Osteoblast (primary cell): ENCODE measurements at regions not wholly inside any gene's neighbourhood (a gene's known extent, or its start where the extent isn't known, plus 50 kb on each side); places are given as distances from the start of the nearest gene placed in this dataset.

Experiments used
- DNase-seq: peaks from one replicate; pipeline ENCODE4 v3.0.0; 2011; ENCODE audit warnings: low spot score, mixed read lengths; ENCODE audit not compliant: insufficient read length; ENCODE audit errors: missing footprints
- H2AFZ ChIP-seq: 2 replicates; pipeline ENCODE4 v1.6.0; 2011; ENCODE audit warnings: mild to moderate bottlenecking, low read length
- H3K27ac ChIP-seq: 2 replicates; pipeline ENCODE4 v1.5.1; 2011; ENCODE audit warnings: mild to moderate bottlenecking, low read depth, low read length, moderate library complexity
- H3K27me3 ChIP-seq: 2 replicates; pipeline ENCODE4 v1.6.0; 2012; ENCODE audit warnings: mild to moderate bottlenecking, control low read depth, inconsistent platforms, low read length, moderate library complexity; ENCODE audit not compliant: insufficient read depth
- H3K36me3 ChIP-seq: 2 replicates; pipeline ENCODE4 v1.5.1; 2011; ENCODE audit warnings: mild to moderate bottlenecking, low read length, control low read depth, moderate library complexity; ENCODE audit not compliant: insufficient read depth
- H3K4me1 ChIP-seq: 2 replicates; pipeline ENCODE4 v1.5.1; 2011; ENCODE audit warnings: mild to moderate bottlenecking, low read length, control low read depth, moderate library complexity; ENCODE audit not compliant: insufficient read depth
- H3K4me2 ChIP-seq: 2 replicates; pipeline ENCODE4 v1.6.0; 2011; ENCODE audit warnings: mild to moderate bottlenecking, low read length; ENCODE audit not compliant: insufficient read depth
- H3K4me3 ChIP-seq: fragments of 200-600 bp; sonication (generic); 3 replicates; pipeline ENCODE4 v1.5.1; 2012; ENCODE audit warnings: mild to moderate bottlenecking, low read length, inconsistent platforms; ENCODE audit not compliant: insufficient read depth
- H3K79me2 ChIP-seq: 2 replicates; pipeline ENCODE4 v1.6.0; 2012; ENCODE audit warnings: mild to moderate bottlenecking, low read length, control low read depth, inconsistent platforms; ENCODE audit not compliant: insufficient read depth
- H3K9me3 ChIP-seq: 2 replicates; pipeline ENCODE4 v1.5.1; 2011; ENCODE audit warnings: low read depth, low read length, control low read depth
- H4K20me1 ChIP-seq: 2 replicates; pipeline ENCODE4 v1.6.0; 2012; ENCODE audit warnings: mild to moderate bottlenecking, low read length, control low read depth; ENCODE audit not compliant: insufficient read depth
- TF ChIP-seq, protein P1 (sequence below): IDR thresholded peaks from 2 replicates; pipeline ENCODE4 v1.5.1; 2011; ENCODE audit warnings: mild to moderate bottlenecking, low read depth, low read length, moderate library complexity; ENCODE audit errors: extremely low read depth

DNA sequence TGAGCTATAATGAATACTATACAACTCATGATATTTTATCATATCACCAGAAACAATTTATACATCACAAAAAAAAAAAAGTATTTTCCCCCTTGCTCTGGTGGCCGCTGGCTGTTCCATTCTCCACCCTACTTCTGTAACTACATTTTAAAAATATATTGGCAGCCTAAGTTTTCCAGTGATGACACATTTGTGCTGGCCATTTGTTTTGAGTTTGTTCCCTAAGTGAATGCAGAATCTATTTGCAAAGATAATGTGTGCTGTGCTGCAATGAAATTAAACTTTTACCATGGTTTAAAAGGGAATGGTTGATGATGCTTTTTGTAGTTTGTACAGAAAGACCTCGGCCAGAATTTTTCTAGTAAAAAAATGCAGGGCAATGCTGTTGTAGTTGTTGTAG is 1092.8 kb downstream of the TMTC2 start:
- Histone ChIP-seq H3K4me1 (no peaks in the 10 kb centered on the region), H3K4me3 (no peak overlapping the region), H4K20me1 (no peaks in the 10 kb centered on the region), H3K36me3 (no peaks in the 10 kb centered on the region), H2AFZ (no peak overlapping the region), H3K79me2 (no peaks in the 10 kb centered on the region), H3K9me3 (no peaks in the 10 kb centered on the region), H3K27ac (no peak overlapping the region), H3K4me2 (no peak overlapping the region), H3K27me3 (no peaks in the 10 kb centered on the region)
- TF ChIP-seq, protein P1, sequence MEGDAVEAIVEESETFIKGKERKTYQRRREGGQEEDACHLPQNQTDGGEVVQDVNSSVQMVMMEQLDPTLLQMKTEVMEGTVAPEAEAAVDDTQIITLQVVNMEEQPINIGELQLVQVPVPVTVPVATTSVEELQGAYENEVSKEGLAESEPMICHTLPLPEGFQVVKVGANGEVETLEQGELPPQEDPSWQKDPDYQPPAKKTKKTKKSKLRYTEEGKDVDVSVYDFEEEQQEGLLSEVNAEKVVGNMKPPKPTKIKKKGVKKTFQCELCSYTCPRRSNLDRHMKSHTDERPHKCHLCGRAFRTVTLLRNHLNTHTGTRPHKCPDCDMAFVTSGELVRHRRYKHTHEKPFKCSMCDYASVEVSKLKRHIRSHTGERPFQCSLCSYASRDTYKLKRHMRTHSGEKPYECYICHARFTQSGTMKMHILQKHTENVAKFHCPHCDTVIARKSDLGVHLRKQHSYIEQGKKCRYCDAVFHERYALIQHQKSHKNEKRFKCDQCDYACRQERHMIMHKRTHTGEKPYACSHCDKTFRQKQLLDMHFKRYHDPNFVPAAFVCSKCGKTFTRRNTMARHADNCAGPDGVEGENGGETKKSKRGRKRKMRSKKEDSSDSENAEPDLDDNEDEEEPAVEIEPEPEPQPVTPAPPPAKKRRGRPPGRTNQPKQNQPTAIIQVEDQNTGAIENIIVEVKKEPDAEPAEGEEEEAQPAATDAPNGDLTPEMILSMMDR, result no peak
- no peak for DNase-seq

DNA sequence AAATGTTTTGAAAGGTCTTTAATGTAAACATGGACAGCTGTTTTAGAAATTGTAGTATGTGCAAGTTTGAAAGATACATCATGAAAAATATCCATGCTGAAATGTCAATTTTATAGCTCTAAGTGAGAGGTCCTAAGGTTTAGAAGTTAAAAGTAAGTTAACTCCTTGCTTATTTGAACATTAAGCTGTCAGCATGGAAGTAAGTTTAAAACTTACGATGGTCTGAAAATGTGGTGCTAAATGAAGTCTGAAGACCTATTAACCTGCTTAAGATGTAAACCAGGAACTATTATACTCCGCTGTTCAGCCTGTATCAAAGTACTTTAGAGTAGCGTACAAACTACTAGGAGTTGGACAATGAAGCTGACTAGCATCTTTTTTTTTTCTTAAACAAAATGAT is 1082.4 kb downstream of the TMTC2 start:
- no peak overlapping the region for H3K4me2 ChIP-seq
- no peak overlapping the region for H3K4me3 ChIP-seq
- TF ChIP-seq, protein P1, result no peak
- no peak for DNase-seq
- no peaks in the 10 kb centered on the region for H3K79me2 ChIP-seq
- H2AFZ ChIP-seq, result no peak overlapping the region
- H3K36me3 ChIP-seq, result no peaks in the 10 kb centered on the region
- H3K4me1 ChIP-seq, result no peaks in the 10 kb centered on the region
- H3K27ac ChIP-seq, result no peak overlapping the region
- no peaks in the 10 kb centered on the region for H4K20me1 ChIP-seq
- H3K9me3 ChIP-seq, result peaks cover 3% of the 10 kb centered on the region
- H3K27me3 ChIP-seq, result no peaks in the 10 kb centered on the region

DNA sequence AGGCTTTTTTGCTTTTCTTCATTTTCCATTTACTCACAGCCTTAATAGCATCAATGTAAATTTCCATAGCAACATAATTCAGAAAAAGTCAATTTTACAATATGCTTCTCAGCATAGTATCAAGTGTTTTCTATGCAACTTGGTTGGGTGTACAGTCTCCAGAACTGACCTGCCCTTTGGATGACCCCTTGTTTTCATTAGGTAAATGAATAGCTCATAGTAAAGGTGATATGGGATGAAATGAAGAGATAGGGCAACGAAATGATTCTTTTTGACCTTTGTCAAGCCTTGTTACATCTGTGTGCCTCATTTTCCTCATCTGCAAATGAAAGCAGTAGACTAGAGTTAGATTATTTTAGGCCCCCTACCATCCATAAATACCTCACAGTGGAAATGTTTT is 1081.0 kb downstream of the TMTC2 start:
- Histone ChIP-seq H2AFZ (no peak overlapping the region), H3K4me3 (no peak overlapping the region), H3K27ac (no peak overlapping the region), H3K9me3 (no peaks in the 10 kb centered on the region), H3K4me1 (no peaks in the 10 kb centered on the region), H3K4me2 (no peak overlapping the region), H3K27me3 (no peaks in the 10 kb centered on the region), H3K36me3 (no peaks in the 10 kb centered on the region), H3K79me2 (no peaks in the 10 kb centered on the region), H4K20me1 (no peaks in the 10 kb centered on the region)
- TF ChIP-seq, protein P1, result no peak
- no peak for DNase-seq

DNA sequence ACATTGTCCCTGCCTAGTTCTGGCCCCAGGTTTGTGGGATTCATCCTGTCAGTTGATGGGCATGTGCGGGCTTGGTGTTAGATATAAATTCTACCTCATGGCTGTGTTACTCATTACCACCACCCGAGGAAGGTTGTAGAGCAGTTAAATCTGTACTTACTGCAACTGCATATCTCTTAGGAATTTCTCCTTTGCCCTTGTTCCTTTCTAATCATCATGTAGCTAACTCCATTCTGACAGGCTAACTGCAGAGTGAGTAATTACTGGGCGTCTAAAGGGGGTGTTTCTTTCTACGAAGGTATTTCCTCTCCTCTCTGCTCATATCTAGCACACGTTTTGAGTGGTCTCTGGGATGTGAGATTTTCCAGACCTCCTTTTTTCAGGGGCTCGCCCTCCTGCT is 1076.7 kb downstream of the TMTC2 start:
- Histone ChIP-seq H2AFZ (no peak overlapping the region), H3K9me3 (no peaks in the 10 kb centered on the region), H3K79me2 (no peaks in the 10 kb centered on the region), H4K20me1 (no peaks in the 10 kb centered on the region), H3K27me3 (no peaks in the 10 kb centered on the region), H3K27ac (no peak overlapping the region), H3K4me3 (no peak overlapping the region), H3K4me2 (no peak overlapping the region), H3K4me1 (no peaks in the 10 kb centered on the region), H3K36me3 (no peaks in the 10 kb centered on the region)
- TF ChIP-seq, protein P1, result no peak
- no peak for DNase-seq
